ENCODE measurements at regions not wholly inside any gene's neighbourhood (a gene's known extent, or its start where the extent isn't known, plus 50 kb on each side); places are given as distances from the start of the nearest gene placed in this dataset.

GRCh38 chr18:71107244-71107643 is 818.4 kb downstream of the SOCS6 start:
- TF ChIP-seq POLR2A (IDR thresholded peaks at IDR 0.05) (no peak), POLR2AphosphoS5 (IDR thresholded peaks at IDR 0.05) (no peak)

Measured in suprapubic skin (tissue), 4 donors.